Adrenal gland (tissue), 5 donors: ENCODE measurements at regions not wholly inside any gene's neighbourhood (a gene's known extent, or its start where the extent isn't known, plus 50 kb on each side); places are given as distances from the start of the nearest gene placed in this dataset.

ENCODE experiments used
- POLR2A ChIP-seq, 2 donors: fragments of 450-650 bp; IDR thresholded peaks; one replicate each; pipeline ENCODE4 v1.6.1; 2017; ENCODE audit warnings: antibody characterized with exemption in 2 of 2, mild to moderate bottlenecking in 2 of 2, moderate library complexity in 1 of 2
- TF ChIP-seq, protein P1 (sequence below), 6 experiments: fragments of 450-650 bp in 4 of 6; fragments of 200-600 bp in 2 of 6; sonication (generic) in 1 of 6; IDR thresholded peaks; 1 replicate in 5 of 6; 2 replicates in 1 of 6; pipeline versions ENCODE4 v1.5.1 to v1.8.0; 2016 to 2021; ENCODE audit warnings: antibody characterized with exemption in 6 of 6, mild to moderate bottlenecking in 2 of 6, moderate library complexity in 1 of 6
- donor health status: DM: no; HTN: no; CAD: no.

DNA sequence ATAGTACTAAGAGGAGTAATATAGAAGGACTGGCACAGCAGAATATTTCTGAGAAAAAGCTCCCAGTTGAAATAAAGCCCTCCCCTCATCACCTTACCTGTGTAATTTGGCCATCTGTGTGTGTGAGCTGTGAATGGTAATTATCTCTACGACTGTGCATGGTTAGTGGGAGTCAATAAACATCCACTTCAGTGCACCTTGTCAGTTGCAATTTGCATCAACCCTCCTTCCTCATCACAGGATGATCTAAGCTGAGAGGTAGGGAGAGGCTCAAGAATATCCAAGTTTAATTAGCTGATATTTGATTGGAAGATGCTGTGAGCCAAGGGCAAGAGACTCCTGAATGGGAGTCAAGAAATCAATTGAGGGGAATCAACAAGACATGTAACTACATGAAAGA is 694.9 kb upstream of the KLHL29 start:
- TF ChIP-seq, protein P1, sequence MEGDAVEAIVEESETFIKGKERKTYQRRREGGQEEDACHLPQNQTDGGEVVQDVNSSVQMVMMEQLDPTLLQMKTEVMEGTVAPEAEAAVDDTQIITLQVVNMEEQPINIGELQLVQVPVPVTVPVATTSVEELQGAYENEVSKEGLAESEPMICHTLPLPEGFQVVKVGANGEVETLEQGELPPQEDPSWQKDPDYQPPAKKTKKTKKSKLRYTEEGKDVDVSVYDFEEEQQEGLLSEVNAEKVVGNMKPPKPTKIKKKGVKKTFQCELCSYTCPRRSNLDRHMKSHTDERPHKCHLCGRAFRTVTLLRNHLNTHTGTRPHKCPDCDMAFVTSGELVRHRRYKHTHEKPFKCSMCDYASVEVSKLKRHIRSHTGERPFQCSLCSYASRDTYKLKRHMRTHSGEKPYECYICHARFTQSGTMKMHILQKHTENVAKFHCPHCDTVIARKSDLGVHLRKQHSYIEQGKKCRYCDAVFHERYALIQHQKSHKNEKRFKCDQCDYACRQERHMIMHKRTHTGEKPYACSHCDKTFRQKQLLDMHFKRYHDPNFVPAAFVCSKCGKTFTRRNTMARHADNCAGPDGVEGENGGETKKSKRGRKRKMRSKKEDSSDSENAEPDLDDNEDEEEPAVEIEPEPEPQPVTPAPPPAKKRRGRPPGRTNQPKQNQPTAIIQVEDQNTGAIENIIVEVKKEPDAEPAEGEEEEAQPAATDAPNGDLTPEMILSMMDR (IDR thresholded peaks at IDR 0.05) = no peak
- no peak for TF ChIP-seq POLR2A (IDR thresholded peaks at IDR 0.05)
